Adrenal gland (tissue), 5 donors: ENCODE measurements at regions not wholly inside any gene's neighbourhood (a gene's known extent, or its start where the extent isn't known, plus 50 kb on each side); places are given as distances from the start of the nearest gene placed in this dataset.

ENCODE experiments used
- POLR2A ChIP-seq, 2 donors: fragments of 450-650 bp; IDR thresholded peaks; one replicate each; pipeline ENCODE4 v1.6.1; 2017; ENCODE audit warnings: antibody characterized with exemption in 2 of 2, mild to moderate bottlenecking in 2 of 2, moderate library complexity in 1 of 2
- TF ChIP-seq, protein P1 (sequence below), 6 experiments: fragments of 450-650 bp in 4 of 6; fragments of 200-600 bp in 2 of 6; sonication (generic) in 1 of 6; IDR thresholded peaks; 1 replicate in 5 of 6; 2 replicates in 1 of 6; pipeline versions ENCODE4 v1.5.1 to v1.8.0; 2016 to 2021; ENCODE audit warnings: antibody characterized with exemption in 6 of 6, mild to moderate bottlenecking in 2 of 6, moderate library complexity in 1 of 6
- donor health status: DM: no; HTN: no; CAD: no.

- TF ChIP-seq, protein P1, sequence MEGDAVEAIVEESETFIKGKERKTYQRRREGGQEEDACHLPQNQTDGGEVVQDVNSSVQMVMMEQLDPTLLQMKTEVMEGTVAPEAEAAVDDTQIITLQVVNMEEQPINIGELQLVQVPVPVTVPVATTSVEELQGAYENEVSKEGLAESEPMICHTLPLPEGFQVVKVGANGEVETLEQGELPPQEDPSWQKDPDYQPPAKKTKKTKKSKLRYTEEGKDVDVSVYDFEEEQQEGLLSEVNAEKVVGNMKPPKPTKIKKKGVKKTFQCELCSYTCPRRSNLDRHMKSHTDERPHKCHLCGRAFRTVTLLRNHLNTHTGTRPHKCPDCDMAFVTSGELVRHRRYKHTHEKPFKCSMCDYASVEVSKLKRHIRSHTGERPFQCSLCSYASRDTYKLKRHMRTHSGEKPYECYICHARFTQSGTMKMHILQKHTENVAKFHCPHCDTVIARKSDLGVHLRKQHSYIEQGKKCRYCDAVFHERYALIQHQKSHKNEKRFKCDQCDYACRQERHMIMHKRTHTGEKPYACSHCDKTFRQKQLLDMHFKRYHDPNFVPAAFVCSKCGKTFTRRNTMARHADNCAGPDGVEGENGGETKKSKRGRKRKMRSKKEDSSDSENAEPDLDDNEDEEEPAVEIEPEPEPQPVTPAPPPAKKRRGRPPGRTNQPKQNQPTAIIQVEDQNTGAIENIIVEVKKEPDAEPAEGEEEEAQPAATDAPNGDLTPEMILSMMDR (IDR thresholded peaks at IDR 0.05): no peak
- TF ChIP-seq POLR2A (IDR thresholded peaks at IDR 0.05): no peak
These were observed 350.2 kb downstream of the FOXL1 start for GRCh38 chr16:86928523-86929011.
